NCI-H146 treated with DMSO at 0.1 percent for 48 hours (cell line): ENCODE measurements at regions not wholly inside any gene's neighbourhood (a gene's known extent, or its start where the extent isn't known, plus 50 kb on each side); places are given as distances from the start of the nearest gene placed in this dataset.

ENCODE experiments used
- DNase-seq: peaks from one replicate; lab custom pipeline; 2025; ENCODE audit not compliant: unreplicated experiment; lab: John Stamatoyannopoulos, UW

GRCh38 chr11:116172156-116172555, 600.6 kb downstream of the BUD13 start:
- DNase-seq = no peak

GRCh38 chr11:116171271-116172140, 601.3 kb downstream of the BUD13 start:
- no peak for DNase-seq

GRCh38 chr11:116170526-116171120, 602.2 kb downstream of the BUD13 start:
- peak; percentile 37 for DNase-seq

GRCh38 chr11:116169776-116170175, 603.0 kb downstream of the BUD13 start:
- DNase-seq = no peak

- peak; percentile 70 for DNase-seq
These were observed 604.4 kb downstream of the BUD13 start for GRCh38 chr11:116168459-116168787.

- DNase-seq = no peak
These were observed 604.9 kb downstream of the BUD13 start for GRCh38 chr11:116167706-116168458.

- DNase-seq = peak; percentile 6
These were observed 606.0 kb downstream of the BUD13 start for GRCh38 chr11:116166573-116167465.

GRCh38 chr11:116164843-116165242, 607.9 kb downstream of the BUD13 start:
- DNase-seq = peak; percentile 15

- DNase-seq = peak; percentile 88
These were observed 609.9 kb downstream of the BUD13 start for GRCh38 chr11:116162886-116163230.

GRCh38 chr11:116162086-116162885, 610.5 kb downstream of the BUD13 start:
- peak; percentile 63 for DNase-seq

GRCh38 chr11:116148645-116149044, 624.1 kb downstream of the BUD13 start:
- DNase-seq = no peak

GRCh38 chr11:116148056-116148455, 624.7 kb downstream of the BUD13 start:
- DNase-seq = peak; percentile 17

- no peak for DNase-seq
These were observed 627.5 kb downstream of the BUD13 start for GRCh38 chr11:116145187-116145865.

- DNase-seq = no peak
These were observed 628.3 kb downstream of the BUD13 start for GRCh38 chr11:116144387-116144958.

- DNase-seq = no peak
These were observed 634.1 kb upstream of the CADM1 start for GRCh38 chr11:116138280-116138679.

GRCh38 chr11:116137753-116138152, 633.5 kb upstream of the CADM1 start:
- DNase-seq = no peak

GRCh38 chr11:116136987-116137674, 632.9 kb upstream of the CADM1 start:
- no peak for DNase-seq

GRCh38 chr11:116135891-116136290, 631.7 kb upstream of the CADM1 start:
- DNase-seq = no peak

- DNase-seq = no peak
These were observed 630.2 kb upstream of the CADM1 start for GRCh38 chr11:116134450-116134849.
